ENCODE measurements at regions not wholly inside any gene's neighbourhood (a gene's known extent, or its start where the extent isn't known, plus 50 kb on each side); places are given as distances from the start of the nearest gene placed in this dataset.

DNA sequence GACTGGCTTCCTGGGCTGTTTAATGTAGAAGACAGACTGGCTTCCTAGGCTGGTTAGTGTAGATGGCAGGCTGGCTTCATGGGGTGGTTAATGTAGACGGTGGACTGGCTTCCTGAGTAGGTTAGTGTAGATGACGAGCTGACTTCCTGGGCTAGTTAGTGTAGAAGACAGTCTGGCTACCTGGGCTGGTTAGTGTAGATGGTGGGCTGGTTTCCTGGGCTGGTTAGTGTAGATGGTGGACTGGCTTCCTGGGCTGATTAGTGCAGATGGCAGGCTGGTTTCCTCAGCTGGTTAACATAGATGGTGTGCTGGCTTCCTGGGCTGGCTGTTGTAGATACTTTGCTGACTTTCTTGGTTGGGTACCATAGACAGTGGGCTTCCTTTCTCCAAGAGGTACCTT lies 122.9 kb upstream of the PPP2R2D start:
- no peak overlapping the region for H3K27ac ChIP-seq (ENCODE audit: low read depth, low read length)
- H3K4me1 Mint-ChIP-seq: peaks cover 0 to 2% (median 0%) of the 10 kb centered on the region in 7 donors
- no peaks in the 10 kb centered on the region for H3K27me3 ChIP-seq (ENCODE audit: control insufficient read depth in 2 of 2, insufficient read depth in 2 of 2, low read length in 2 of 2)
- H3K4me3 Mint-ChIP-seq: no peak overlapping the region
- H3K9me3 Mint-ChIP-seq: peaks cover 15 to 51% (median 28%) of the 10 kb centered on the region in 11 donors
- intact Hi-C loops (cut with micrococcal nuclease): no loop called here
- H3K27me3 Mint-ChIP-seq: peaks cover 0 to 26% (median 4%) of the 10 kb centered on the region in 5 donors
- DNase-seq: no peak
- H3K4me1 ChIP-seq (ENCODE audit: control insufficient read depth in 2 of 2, insufficient read depth in 2 of 2, low read length in 2 of 2): no peaks in the 10 kb centered on the region
- H3K27ac Mint-ChIP-seq: no peak overlapping the region
- peaks cover 0 to 31% (median 8%) of the 10 kb centered on the region in 3 experiments for H3K9me3 ChIP-seq (ENCODE audit: control insufficient read depth in 2 of 3, low read length in 3 of 3)
- no peaks in the 10 kb centered on the region for H3K36me3 ChIP-seq (ENCODE audit: control insufficient read depth in 2 of 3, insufficient read depth in 3 of 3, low read length in 3 of 3)
- H3K36me3 Mint-ChIP-seq: peaks cover 0 to 21% (median 5%) of the 10 kb centered on the region in 5 donors
- H3K4me3 ChIP-seq (ENCODE audit: low read length): no peak overlapping the region
- CTCF ChIA-PET: no interaction called here
- no peak for ATAC-seq
- POLR2A ChIA-PET: no interaction called here

DNA sequence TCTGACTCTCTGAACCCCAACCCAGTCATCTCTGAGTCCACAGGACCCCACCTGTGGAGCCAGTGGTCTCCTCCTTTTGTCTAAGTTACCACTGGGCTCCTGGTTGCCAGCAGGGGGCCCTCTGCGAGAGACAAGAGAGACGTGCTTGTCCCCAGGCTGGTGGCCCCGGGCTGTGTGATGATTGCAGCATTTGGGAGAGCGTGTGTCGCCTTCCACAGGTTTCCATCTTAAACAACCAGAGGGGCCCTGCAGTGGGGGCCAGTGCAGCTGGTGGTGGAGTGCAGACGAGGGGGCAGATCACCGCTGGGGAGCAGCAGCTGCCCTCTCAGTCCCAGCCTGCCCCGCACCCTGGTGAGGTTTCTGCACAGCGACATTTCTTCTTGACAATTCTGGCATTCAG lies 122.4 kb upstream of the PPP2R2D start:
- ChIA-PET CTCF (no interaction called here), POLR2A (no interaction called here)
- Histone ChIP-seq H3K36me3 (ENCODE audit: control insufficient read depth in 2 of 3, insufficient read depth in 3 of 3, low read length in 3 of 3) (no peaks in the 10 kb centered on the region), H3K4me3 (ENCODE audit: low read length) (no peak overlapping the region), H3K9me3 (ENCODE audit: control insufficient read depth in 2 of 3, low read length in 3 of 3) (peaks cover 0 to 31% (median 8%) of the 10 kb centered on the region in 3 experiments), H3K4me1 (ENCODE audit: control insufficient read depth in 2 of 2, insufficient read depth in 2 of 2, low read length in 2 of 2) (no peaks in the 10 kb centered on the region), H3K27ac (ENCODE audit: low read depth, low read length) (no peak overlapping the region), H3K27me3 (ENCODE audit: control insufficient read depth in 2 of 2, insufficient read depth in 2 of 2, low read length in 2 of 2) (no peaks in the 10 kb centered on the region)
- no peak overlapping the region for H3K4me3 Mint-ChIP-seq
- H3K27ac Mint-ChIP-seq: no peak overlapping the region
- peaks cover 0 to 21% (median 5%) of the 10 kb centered on the region in 5 donors for H3K36me3 Mint-ChIP-seq
- peaks cover 15 to 54% (median 28%) of the 10 kb centered on the region in 11 donors for H3K9me3 Mint-ChIP-seq
- no peak for ATAC-seq
- no peak for DNase-seq
- peaks cover 0 to 29% (median 4%) of the 10 kb centered on the region in 5 donors for H3K27me3 Mint-ChIP-seq
- H3K4me1 Mint-ChIP-seq: peaks cover 0 to 2% (median 0%) of the 10 kb centered on the region in 7 donors
- intact Hi-C loops (cut with micrococcal nuclease): no loop called here

DNA sequence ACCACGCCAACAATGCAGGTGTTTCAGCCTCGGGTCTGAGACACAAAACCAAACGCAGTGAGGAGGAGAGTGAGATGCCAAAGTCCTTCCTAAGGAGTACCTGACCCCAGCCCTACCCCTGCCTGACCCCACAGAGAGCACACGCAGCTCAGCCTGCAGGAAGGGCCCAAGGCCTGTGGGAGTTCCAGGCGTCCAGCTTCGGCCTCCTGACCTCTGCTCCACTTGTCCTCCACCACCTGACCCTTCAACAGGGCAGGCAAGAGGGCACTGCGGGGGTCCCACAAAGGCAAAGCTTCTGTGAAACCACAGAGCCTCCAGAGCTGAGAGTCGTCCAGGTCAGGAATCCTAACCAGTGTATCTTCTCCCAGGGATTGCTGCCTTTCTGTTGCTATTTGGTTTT lies 122.0 kb upstream of the PPP2R2D start:
- Histone ChIP-seq H3K36me3 (ENCODE audit: control insufficient read depth in 2 of 3, insufficient read depth in 3 of 3, low read length in 3 of 3) (no peaks in the 10 kb centered on the region), H3K27me3 (ENCODE audit: control insufficient read depth in 2 of 2, insufficient read depth in 2 of 2, low read length in 2 of 2) (no peaks in the 10 kb centered on the region), H3K4me3 (ENCODE audit: low read length) (no peak overlapping the region), H3K9me3 (ENCODE audit: control insufficient read depth in 2 of 3, low read length in 3 of 3) (peaks cover 0 to 31% (median 8%) of the 10 kb centered on the region in 3 experiments), H3K4me1 (ENCODE audit: control insufficient read depth in 2 of 2, insufficient read depth in 2 of 2, low read length in 2 of 2) (no peaks in the 10 kb centered on the region), H3K27ac (ENCODE audit: low read depth, low read length) (no peak overlapping the region)
- peaks cover 15 to 54% (median 29%) of the 10 kb centered on the region in 11 donors for H3K9me3 Mint-ChIP-seq
- POLR2A ChIA-PET: no interaction called here
- intact Hi-C loops (cut with micrococcal nuclease): no loop called here
- peaks cover 0 to 21% (median 5%) of the 10 kb centered on the region in 5 donors for H3K36me3 Mint-ChIP-seq
- ATAC-seq (no peak), DNase-seq (no peak)
- CTCF ChIA-PET: no interaction called here
- no peak overlapping the region for H3K27ac Mint-ChIP-seq
- H3K27me3 Mint-ChIP-seq: peaks cover 0 to 32% (median 4%) of the 10 kb centered on the region in 5 donors
- H3K4me1 Mint-ChIP-seq: peaks cover 0 to 2% (median 0%) of the 10 kb centered on the region in 7 donors
- no peak overlapping the region for H3K4me3 Mint-ChIP-seq

DNA sequence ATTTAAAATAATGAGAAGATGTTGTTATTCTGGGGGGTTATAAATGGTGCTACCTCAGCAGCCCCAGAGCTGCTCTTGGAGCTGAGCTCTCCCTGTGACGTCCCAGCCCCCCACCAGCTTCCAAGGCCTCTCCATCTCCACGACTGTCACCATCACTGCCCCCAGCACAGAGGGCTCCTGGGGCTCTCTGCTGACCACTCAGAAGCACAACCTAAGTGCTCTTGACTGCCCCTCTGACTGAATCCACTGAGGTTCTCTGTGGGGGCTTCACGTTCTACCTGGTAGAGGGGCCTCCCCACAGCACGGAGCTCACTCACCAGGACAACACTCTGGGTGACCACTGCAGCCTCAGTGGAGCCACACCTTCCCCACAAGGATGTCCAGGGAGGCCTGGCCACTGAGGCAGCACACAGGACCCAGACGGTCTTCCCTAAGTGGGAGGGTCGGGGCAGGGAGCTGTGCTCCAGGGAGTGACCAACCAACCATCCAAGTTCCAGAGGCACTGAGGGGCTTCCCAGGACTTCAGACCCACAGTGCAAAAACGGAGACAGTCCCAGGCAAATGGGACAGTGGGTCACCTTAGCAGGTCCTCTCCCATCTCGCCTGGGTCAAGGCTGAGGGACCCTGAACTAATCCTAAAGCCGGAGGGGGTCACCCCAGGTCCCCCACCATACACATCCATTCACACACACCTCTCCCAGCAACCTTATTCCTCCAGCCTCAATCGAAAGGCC lies 121.0 kb upstream of the PPP2R2D start:
- Histone ChIP-seq H3K4me3 (ENCODE audit: low read length) (no peak overlapping the region), H3K4me1 (ENCODE audit: control insufficient read depth in 2 of 2, insufficient read depth in 2 of 2, low read length in 2 of 2) (no peaks in the 10 kb centered on the region), H3K9me3 (ENCODE audit: control insufficient read depth in 2 of 3, low read length in 3 of 3) (peaks cover 0 to 31% (median 8%) of the 10 kb centered on the region in 3 experiments), H3K27ac (ENCODE audit: low read depth, low read length) (no peak overlapping the region), H3K27me3 (ENCODE audit: control insufficient read depth in 2 of 2, insufficient read depth in 2 of 2, low read length in 2 of 2) (no peaks in the 10 kb centered on the region), H3K36me3 (ENCODE audit: control insufficient read depth in 2 of 3, insufficient read depth in 3 of 3, low read length in 3 of 3) (no peaks in the 10 kb centered on the region)
- CTCF ChIA-PET: no interaction called here
- DNase-seq (no peak), ATAC-seq (no peak)
- Mint-ChIP-seq H3K9me3 (peaks cover 16 to 54% (median 29%) of the 10 kb centered on the region in 11 donors), H3K4me3 (peak overlapping the region in 1 of 10 donors; percentile 26), H3K4me1 (peaks cover 0 to 2% (median 0%) of the 10 kb centered on the region in 7 donors), H3K27me3 (peaks cover 0 to 32% (median 4%) of the 10 kb centered on the region in 5 donors), H3K36me3 (peaks cover 0 to 21% (median 5%) of the 10 kb centered on the region in 5 donors), H3K27ac (no peak overlapping the region)
- intact Hi-C loops (cut with micrococcal nuclease): loop anchor here in 1 of 2 donors (10.0 kb wide), 1 partner anchor 1525 kb away; no protein-coding TSS in a partner anchor
- POLR2A ChIA-PET: no interaction called here

DNA sequence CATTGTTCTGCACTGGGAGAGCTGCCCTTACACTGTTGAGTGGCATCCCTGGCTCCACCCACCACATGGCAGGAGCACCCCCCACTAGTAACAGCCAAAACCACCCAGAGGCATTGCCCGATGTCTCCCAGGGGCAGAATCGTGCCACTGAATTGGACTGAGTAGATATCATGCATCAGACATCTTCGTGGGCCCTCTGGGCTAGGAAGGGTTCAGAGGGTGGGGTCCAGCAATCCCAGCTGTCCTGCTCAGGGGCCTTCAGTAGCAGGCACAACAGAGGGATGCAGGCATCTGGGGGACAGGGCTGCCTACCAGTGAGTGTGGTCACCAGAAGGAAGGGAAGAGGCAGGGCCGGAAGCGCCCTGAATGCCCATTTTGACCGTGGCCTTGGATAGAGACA lies 119.7 kb upstream of the PPP2R2D start:
- H3K27ac Mint-ChIP-seq: no peak overlapping the region
- Histone ChIP-seq H3K27ac (ENCODE audit: low read depth, low read length) (no peak overlapping the region), H3K9me3 (ENCODE audit: control insufficient read depth in 2 of 3, low read length in 3 of 3) (peaks cover 0 to 24% (median 8%) of the 10 kb centered on the region in 3 experiments), H3K36me3 (ENCODE audit: control insufficient read depth in 2 of 3, insufficient read depth in 3 of 3, low read length in 3 of 3) (no peaks in the 10 kb centered on the region), H3K4me1 (ENCODE audit: control insufficient read depth in 2 of 2, insufficient read depth in 2 of 2, low read length in 2 of 2) (no peaks in the 10 kb centered on the region), H3K4me3 (ENCODE audit: low read length) (no peak overlapping the region), H3K27me3 (ENCODE audit: control insufficient read depth in 2 of 2, insufficient read depth in 2 of 2, low read length in 2 of 2) (no peaks in the 10 kb centered on the region)
- intact Hi-C loops (cut with micrococcal nuclease): loop anchor here in 1 of 2 donors (10.0 kb wide), 1 partner anchor 1526 kb away; no protein-coding TSS in a partner anchor
- H3K4me3 Mint-ChIP-seq: no peak overlapping the region
- H3K36me3 Mint-ChIP-seq: peaks cover 0 to 15% (median 5%) of the 10 kb centered on the region in 5 donors
- peaks cover 0 to 2% (median 0%) of the 10 kb centered on the region in 7 donors for H3K4me1 Mint-ChIP-seq
- H3K27me3 Mint-ChIP-seq: peaks cover 0 to 39% (median 4%) of the 10 kb centered on the region in 5 donors
- H3K9me3 Mint-ChIP-seq: peaks cover 16 to 45% (median 28%) of the 10 kb centered on the region in 11 donors
- ChIA-PET CTCF (no interaction called here), POLR2A (no interaction called here)
- ATAC-seq (no peak), DNase-seq (no peak)

DNA sequence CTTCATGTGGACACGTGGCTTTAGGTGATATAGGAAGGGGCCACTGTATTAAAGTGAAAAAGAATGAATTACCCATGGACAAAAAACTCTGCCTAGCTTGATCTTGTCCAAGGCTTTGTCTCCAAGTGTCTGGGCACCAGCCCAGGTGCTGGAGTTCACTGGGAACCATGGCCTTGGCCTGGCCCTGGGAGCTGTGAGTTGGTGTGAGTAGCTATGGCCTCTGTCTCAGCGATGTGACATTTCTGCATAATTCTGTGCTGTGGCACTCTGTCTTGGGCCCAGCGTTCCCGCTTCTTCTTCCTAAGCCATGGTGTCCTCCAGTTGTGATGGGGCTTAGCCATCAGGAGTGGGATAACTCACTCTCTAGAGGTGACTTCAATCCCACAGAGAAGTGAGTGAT lies 119.0 kb upstream of the PPP2R2D start:
- peaks cover 0 to 15% (median 5%) of the 10 kb centered on the region in 5 donors for H3K36me3 Mint-ChIP-seq
- POLR2A ChIA-PET: no interaction called here
- H3K27ac Mint-ChIP-seq: no peak overlapping the region
- no peak overlapping the region for H3K4me3 Mint-ChIP-seq
- H3K4me1 ChIP-seq (ENCODE audit: control insufficient read depth in 2 of 2, insufficient read depth in 2 of 2, low read length in 2 of 2): no peaks in the 10 kb centered on the region
- no peak for DNase-seq
- intact Hi-C loops (cut with micrococcal nuclease): loop anchor here in 1 of 2 donors (10.0 kb wide), 1 partner anchor 1527 kb away; no protein-coding TSS in a partner anchor
- no peak overlapping the region for H3K27ac ChIP-seq (ENCODE audit: low read depth, low read length)
- peaks cover 12 to 38% (median 21%) of the 10 kb centered on the region in 11 donors for H3K9me3 Mint-ChIP-seq
- no peak overlapping the region for H3K4me3 ChIP-seq (ENCODE audit: low read length)
- H3K27me3 ChIP-seq (ENCODE audit: control insufficient read depth in 2 of 2, insufficient read depth in 2 of 2, low read length in 2 of 2): no peaks in the 10 kb centered on the region
- H3K27me3 Mint-ChIP-seq: peaks cover 0 to 39% (median 6%) of the 10 kb centered on the region in 5 donors
- no peaks in the 10 kb centered on the region for H3K36me3 ChIP-seq (ENCODE audit: control insufficient read depth in 2 of 3, insufficient read depth in 3 of 3, low read length in 3 of 3)
- peaks cover 0 to 2% (median 0%) of the 10 kb centered on the region in 7 donors for H3K4me1 Mint-ChIP-seq
- peaks cover 0 to 17% (median 8%) of the 10 kb centered on the region in 3 experiments for H3K9me3 ChIP-seq (ENCODE audit: control insufficient read depth in 2 of 3, low read length in 3 of 3)
- CTCF ChIA-PET: interaction anchor here (0.6 kb wide), 1 partner anchor 1502 kb away, joined by 3 read pairs; no protein-coding TSS in a partner anchor
- no peak for ATAC-seq
